GM21423 (cell line): ENCODE measurements at regions not wholly inside any gene's neighbourhood (a gene's known extent, or its start where the extent isn't known, plus 50 kb on each side); places are given as distances from the start of the nearest gene placed in this dataset.

Experiments
- ATAC-seq: cut with Tn5 transposase; IDR thresholded peaks from one replicate; pipeline ENCODE4 v1.9.1; 2021; ENCODE audit warnings: mild to moderate bottlenecking, moderate library complexity; ENCODE audit not compliant: unreplicated experiment

DNA sequence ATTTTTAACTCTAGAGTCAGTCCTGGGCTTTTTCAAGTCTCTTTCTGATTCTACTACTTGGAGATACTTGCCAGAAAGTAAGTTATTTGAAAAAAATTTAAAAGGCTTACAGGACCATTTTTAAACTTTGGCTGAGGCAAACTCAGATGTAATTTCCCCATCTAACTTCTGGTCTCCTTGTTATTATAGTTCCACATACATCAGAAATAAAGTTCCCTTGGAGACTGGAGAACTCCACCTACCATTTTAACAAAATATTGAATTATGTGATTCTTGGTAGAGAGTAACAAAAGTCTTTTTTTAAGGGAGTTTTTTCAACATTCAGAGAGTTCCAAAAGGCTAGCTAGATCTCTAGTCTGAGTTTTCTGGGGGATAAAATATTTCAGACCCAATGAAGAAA lies 56.3 kb upstream of the SNX2 start:
- ATAC-seq, result no peak

DNA sequence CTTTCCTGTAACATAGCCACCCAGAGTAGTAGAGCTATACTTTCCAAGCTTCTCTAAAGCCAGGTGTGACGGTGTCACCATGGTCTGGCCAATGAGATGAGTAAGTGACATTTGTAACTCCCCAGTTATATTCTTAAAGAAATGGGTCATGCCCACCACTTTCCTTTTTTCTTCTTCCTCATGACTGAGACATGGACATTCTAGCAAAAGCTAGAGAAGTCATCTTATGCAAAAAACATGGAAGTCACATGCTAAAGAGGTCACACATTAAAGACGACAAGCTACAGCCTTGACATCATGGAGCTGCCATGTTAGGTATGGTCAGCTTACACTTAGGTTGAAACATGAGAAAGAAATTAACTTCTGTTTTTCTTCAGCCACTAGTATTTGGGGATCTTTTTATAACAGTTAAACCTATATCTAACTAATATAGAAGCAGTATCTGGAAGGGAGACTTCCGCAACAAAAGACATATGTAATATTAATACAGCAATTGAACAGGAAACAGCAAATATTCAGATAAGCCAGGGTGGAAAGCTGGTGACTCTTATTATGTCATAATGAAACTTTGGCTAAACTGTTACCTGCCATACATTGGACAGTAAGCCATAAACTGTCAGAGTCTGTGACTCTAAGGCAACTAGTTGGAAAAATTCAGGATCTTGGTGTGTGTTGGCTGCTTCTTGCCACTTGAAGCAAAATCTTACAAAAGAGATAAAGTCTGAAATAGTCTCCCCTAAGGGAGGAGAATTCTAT lies 54.7 kb upstream of the SNX2 start:
- no peak for ATAC-seq

DNA sequence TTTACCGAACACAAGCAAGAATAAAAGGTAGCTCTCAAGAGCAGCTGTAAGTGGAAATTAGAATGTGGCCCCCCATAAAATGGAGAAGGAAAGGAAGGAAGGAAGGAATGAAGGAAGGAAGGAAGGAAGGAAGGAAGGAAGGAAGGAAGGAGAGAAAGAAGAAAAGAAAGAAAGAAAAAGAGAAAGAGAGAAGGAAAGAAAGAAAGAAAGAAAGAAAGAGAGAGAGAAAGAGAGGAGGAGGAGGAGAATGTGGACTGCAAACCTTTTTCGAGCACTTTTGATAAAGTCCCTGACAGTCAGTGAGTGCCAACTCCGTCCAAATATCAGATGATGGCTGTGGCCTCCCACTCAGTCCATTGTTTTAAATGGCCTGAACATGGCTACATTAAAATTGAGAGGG lies 53.8 kb upstream of the SNX2 start:
- ATAC-seq, result no peak

DNA sequence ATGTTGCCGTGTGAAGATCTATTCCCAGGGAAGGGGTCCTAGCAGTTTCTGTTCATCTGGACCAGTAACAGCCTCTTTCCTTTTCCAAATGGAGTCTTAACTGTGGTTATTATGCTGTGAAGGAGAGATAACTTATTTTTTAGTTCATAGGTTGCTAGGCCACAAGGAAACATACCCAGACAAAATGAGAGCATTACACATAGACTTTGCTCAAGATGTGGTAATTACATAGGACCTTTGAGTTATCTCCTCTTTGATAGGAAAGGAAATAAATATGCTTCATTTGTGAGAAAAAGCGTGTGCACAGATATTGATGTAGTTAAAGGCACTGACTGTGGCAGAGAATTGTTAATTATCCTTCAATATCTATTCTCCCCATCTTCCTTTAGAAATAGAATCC lies 52.5 kb upstream of the SNX2 start:
- no peak for ATAC-seq

DNA sequence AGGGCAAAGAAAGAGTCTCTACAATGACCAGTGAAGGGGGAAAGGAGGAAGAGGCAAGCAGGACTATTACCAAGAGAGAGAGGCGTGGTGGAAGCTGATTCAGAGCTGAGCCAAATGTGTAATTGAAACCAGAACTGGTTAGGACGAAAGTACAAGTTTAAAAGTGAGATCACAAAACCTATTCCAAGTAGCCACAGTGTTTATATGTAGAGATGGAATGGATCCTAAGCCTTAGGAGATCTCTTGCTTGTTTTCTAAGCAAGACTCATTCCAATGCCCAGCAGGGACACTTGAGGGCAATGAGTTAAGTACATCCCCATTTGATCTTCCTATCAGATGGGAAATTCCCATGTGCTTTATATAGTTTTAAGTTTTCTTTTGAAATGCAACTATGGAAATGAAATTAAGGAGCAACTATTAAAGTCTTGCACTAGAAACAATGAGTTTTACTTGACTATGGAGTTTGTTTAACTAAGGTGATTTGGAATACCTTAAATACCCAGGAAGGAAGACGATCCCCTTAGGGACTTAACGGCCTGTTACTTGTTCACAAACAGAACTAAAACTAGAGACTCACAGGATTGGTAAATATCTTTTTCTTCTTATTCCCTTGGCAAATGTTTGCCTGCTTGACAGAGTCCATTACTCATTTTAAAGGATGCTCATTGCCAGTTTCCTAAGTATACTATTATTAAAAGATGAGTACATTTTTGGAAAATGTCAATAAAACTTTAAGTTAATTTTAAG lies 51.1 kb upstream of the SNX2 start:
- peak; percentile 91 for ATAC-seq
